Breast epithelium (tissue), 3 donors: ENCODE measurements at regions not wholly inside any gene's neighbourhood (a gene's known extent, or its start where the extent isn't known, plus 50 kb on each side); places are given as distances from the start of the nearest gene placed in this dataset.

Experiments used
- POLR2AphosphoS5 ChIP-seq, 3 donors: sonication (generic); formaldehyde crosslinking; IDR thresholded peaks; one replicate each; pipeline ENCODE4 v1.6.1; 2017; ENCODE audit warnings: antibody characterized with exemption in 3 of 3
- TF ChIP-seq, protein P1 (sequence below), 3 donors: fragments of 450-650 bp; IDR thresholded peaks; one replicate each; pipeline ENCODE4 v1.5.1; 2016 to 2017; ENCODE audit warnings: antibody characterized with exemption in 3 of 3, mild to moderate bottlenecking in 3 of 3, moderate library complexity in 3 of 3

- no peak for TF ChIP-seq POLR2AphosphoS5 (IDR thresholded peaks at IDR 0.05)
- TF ChIP-seq, protein P1, sequence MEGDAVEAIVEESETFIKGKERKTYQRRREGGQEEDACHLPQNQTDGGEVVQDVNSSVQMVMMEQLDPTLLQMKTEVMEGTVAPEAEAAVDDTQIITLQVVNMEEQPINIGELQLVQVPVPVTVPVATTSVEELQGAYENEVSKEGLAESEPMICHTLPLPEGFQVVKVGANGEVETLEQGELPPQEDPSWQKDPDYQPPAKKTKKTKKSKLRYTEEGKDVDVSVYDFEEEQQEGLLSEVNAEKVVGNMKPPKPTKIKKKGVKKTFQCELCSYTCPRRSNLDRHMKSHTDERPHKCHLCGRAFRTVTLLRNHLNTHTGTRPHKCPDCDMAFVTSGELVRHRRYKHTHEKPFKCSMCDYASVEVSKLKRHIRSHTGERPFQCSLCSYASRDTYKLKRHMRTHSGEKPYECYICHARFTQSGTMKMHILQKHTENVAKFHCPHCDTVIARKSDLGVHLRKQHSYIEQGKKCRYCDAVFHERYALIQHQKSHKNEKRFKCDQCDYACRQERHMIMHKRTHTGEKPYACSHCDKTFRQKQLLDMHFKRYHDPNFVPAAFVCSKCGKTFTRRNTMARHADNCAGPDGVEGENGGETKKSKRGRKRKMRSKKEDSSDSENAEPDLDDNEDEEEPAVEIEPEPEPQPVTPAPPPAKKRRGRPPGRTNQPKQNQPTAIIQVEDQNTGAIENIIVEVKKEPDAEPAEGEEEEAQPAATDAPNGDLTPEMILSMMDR (IDR thresholded peaks at IDR 0.05): no peak
Measured at GRCh38 chr22:47517062-47517461, 754.6 kb downstream of the TBC1D22A start.
